PC-9 (cell line): ENCODE measurements at regions not wholly inside any gene's neighbourhood (a gene's known extent, or its start where the extent isn't known, plus 50 kb on each side); places are given as distances from the start of the nearest gene placed in this dataset.

Experiments used
- EZH2 ChIP-seq: fragments of 200-600 bp; sonication (generic); IDR thresholded peaks from 2 replicates; pipeline ENCODE4 v1.8.0; 2017; ENCODE audit warnings: antibody characterized with exemption, low read depth
- TF ChIP-seq, protein P1 (sequence below): fragments of 200-600 bp; sonication (generic); conservative IDR thresholded peaks from 2 replicates; pipeline ENCODE4 v1.6.1; 2017; ENCODE audit warnings: mixed run types, antibody characterized with exemption, mild to moderate bottlenecking, moderate library complexity

DNA sequence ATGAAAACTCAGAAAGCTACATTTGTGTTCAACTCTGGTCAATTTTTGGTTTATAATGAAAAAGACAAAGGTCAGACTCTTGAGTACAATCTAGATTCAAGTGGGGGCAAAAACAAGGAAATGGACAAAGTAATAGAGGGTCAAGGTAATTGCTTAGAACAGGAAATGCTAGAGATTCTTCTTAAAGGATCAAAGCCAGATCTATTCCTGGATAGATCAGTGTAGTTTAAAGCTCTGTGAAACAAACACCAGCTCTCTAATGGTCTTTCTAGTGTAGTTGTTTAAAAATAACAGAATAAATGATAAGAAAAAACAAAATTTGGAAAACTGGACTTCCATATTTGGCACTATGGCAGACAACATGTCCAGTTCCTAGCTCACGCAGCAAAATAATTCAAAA is 70.7 kb upstream of the SLC8A3 start:
- TF ChIP-seq, protein P1, sequence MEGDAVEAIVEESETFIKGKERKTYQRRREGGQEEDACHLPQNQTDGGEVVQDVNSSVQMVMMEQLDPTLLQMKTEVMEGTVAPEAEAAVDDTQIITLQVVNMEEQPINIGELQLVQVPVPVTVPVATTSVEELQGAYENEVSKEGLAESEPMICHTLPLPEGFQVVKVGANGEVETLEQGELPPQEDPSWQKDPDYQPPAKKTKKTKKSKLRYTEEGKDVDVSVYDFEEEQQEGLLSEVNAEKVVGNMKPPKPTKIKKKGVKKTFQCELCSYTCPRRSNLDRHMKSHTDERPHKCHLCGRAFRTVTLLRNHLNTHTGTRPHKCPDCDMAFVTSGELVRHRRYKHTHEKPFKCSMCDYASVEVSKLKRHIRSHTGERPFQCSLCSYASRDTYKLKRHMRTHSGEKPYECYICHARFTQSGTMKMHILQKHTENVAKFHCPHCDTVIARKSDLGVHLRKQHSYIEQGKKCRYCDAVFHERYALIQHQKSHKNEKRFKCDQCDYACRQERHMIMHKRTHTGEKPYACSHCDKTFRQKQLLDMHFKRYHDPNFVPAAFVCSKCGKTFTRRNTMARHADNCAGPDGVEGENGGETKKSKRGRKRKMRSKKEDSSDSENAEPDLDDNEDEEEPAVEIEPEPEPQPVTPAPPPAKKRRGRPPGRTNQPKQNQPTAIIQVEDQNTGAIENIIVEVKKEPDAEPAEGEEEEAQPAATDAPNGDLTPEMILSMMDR, result no peak
- TF ChIP-seq EZH2, result no peak
